RWPE2 (cell line): ENCODE measurements at regions not wholly inside any gene's neighbourhood (a gene's known extent, or its start where the extent isn't known, plus 50 kb on each side); places are given as distances from the start of the nearest gene placed in this dataset.

Source experiments
- ATAC-seq: fragments of 200-7000 bp; cut with Tn5 transposase; 3 replicates; pipeline ENCODE4 v1.9.1; 2021; ENCODE audit warnings: low read depth
- DNase-seq: peaks from one replicate; pipeline ENCODE4 v3.0.0-alpha.2; 2020; ENCODE audit warnings: low spot score
- H3K27ac ChIP-seq: fragments of 450-650 bp; 2 replicates; pipeline ENCODE4 v1.5.1; 2017; ENCODE audit warnings: mild to moderate bottlenecking; ENCODE audit not compliant: poor library complexity, severe bottlenecking
- H3K27me3 ChIP-seq: fragments of 250-450 bp; sonication (Bioruptor Pico); 2 replicates; pipeline ENCODE4 v1.5.1; 2021; ENCODE audit warnings: mild to moderate bottlenecking, moderate library complexity; ENCODE audit not compliant: insufficient read depth, poor library complexity, severe bottlenecking
- H3K36me3 ChIP-seq: fragments of 250-450 bp; sonication (Bioruptor Pico); 2 replicates; pipeline ENCODE4 v1.5.1; 2020; ENCODE audit warnings: low read depth, mild to moderate bottlenecking, moderate library complexity
- H3K4me1 ChIP-seq: fragments of 250-450 bp; sonication (Bioruptor Pico); 2 replicates; pipeline ENCODE4 v1.5.1; 2021; ENCODE audit warnings: mild to moderate bottlenecking, moderate library complexity; ENCODE audit not compliant: insufficient read depth, poor library complexity, severe bottlenecking
- H3K4me3 ChIP-seq: fragments of 250-450 bp; sonication (Bioruptor Pico); 2 replicates; pipeline ENCODE4 v1.5.1; 2021; ENCODE audit warnings: mild to moderate bottlenecking, moderate library complexity; ENCODE audit not compliant: severe bottlenecking
- H3K9me3 ChIP-seq: fragments of 250-450 bp; sonication (Bioruptor Pico); 2 replicates; pipeline ENCODE4 v1.5.1; 2021; ENCODE audit warnings: mild to moderate bottlenecking, moderate library complexity; ENCODE audit not compliant: severe bottlenecking
- CTCF ChIP-seq: fragments of 450-650 bp; IDR thresholded peaks from one replicate; pipeline ENCODE4 v1.5.1; 2017; ENCODE audit warnings: mild to moderate bottlenecking, moderate library complexity; ENCODE audit not compliant: poor library complexity, severe bottlenecking

DNA sequence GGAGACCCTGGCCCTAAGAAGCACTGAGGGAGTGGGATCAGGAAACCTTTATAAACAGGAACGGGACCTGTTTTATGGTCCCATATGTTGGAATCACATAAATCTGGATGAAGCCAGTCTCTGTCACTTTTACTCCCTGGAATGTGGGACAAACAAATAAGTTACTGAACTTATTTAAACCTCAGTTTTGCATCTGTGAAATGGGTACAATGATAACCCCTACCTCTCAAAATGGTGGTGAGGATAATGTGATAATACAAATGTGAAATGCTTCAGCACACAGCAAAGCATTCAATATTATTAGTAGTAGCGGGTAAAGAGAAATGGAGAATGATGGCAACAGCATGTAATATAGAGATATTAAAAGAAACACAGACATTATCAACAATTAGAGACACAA, 298.9 kb downstream of the ZSWIM6 start:
- Histone ChIP-seq H3K4me3 (no peak overlapping the region), H3K27me3 (no peaks in the 10 kb centered on the region), H3K27ac (no peak overlapping the region), H3K36me3 (no peaks in the 10 kb centered on the region), H3K9me3 (no peaks in the 10 kb centered on the region), H3K4me1 (no peaks in the 10 kb centered on the region)
- DNase-seq (no peak), ATAC-seq (no peak)
- TF ChIP-seq CTCF = no peak

- Histone ChIP-seq H3K27ac (no peak overlapping the region), H3K27me3 (no peaks in the 10 kb centered on the region), H3K4me1 (no peaks in the 10 kb centered on the region), H3K36me3 (no peaks in the 10 kb centered on the region), H3K9me3 (no peaks in the 10 kb centered on the region), H3K4me3 (no peak overlapping the region)
- TF ChIP-seq CTCF = no peak
- DNase-seq = no peak
- no peak for ATAC-seq
Measured at GRCh38 chr5:61631438-61631941, 299.4 kb downstream of the ZSWIM6 start.

- ATAC-seq = no peak
- no peak for TF ChIP-seq CTCF
- H3K4me1 ChIP-seq = no peaks in the 10 kb centered on the region
- H3K27ac ChIP-seq = no peak overlapping the region
- no peaks in the 10 kb centered on the region for H3K27me3 ChIP-seq
- H3K36me3 ChIP-seq = no peaks in the 10 kb centered on the region
- H3K4me3 ChIP-seq = no peak overlapping the region
- H3K9me3 ChIP-seq = no peaks in the 10 kb centered on the region
- DNase-seq = no peak
Measured at GRCh38 chr5:61632064-61632463, 300.0 kb downstream of the ZSWIM6 start.

DNA sequence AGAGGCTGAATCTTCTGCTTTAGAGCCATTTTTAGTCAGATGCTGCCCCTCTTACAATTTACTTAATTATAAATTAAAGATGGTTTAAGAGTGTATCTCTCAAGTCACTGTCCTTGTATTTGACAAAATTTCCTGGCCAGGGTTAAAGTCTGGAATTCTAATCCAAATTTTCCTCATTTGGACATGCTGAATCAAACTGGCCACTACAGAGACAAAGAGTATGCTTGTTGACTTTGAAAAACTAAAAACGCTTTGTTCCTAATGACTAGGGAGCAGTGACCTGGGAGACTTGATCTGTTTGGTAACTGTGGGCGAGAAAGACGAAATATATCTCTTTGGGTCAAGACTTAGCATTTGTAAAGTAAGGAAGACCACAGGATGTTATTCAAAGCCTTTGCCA, 303.2 kb downstream of the ZSWIM6 start:
- H3K27me3 ChIP-seq = no peaks in the 10 kb centered on the region
- no peaks in the 10 kb centered on the region for H3K36me3 ChIP-seq
- no peak overlapping the region for H3K27ac ChIP-seq
- DNase-seq (no peak), ATAC-seq (no peak)
- peaks cover 2% of the 10 kb centered on the region for H3K4me1 ChIP-seq
- no peak for TF ChIP-seq CTCF
- no peak overlapping the region for H3K4me3 ChIP-seq
- no peaks in the 10 kb centered on the region for H3K9me3 ChIP-seq

DNA sequence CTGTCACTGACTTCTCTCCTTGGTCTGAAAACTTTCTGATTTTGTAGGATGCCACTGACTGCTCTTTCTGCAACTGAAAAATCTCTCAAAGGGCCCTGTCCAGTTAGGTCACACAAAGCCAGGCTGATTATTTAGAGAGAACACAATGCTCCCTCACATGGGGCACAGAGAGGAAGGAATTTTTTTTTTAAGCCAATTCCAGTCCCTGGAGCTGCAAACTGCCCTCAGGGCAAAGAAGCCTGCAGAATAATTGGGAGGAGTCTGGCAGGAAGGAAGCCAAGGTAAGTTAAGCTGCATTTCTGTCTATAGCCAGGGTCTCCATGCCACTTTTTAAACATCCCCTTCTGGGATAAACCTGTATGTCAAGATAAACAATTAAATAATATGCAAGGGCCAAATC, 305.5 kb downstream of the ZSWIM6 start:
- ATAC-seq = 0 out of 3 replicates have a peak, but pooled peaks have one; percentile 37
- TF ChIP-seq CTCF = no peak

More for the DNA sequence above, 305.5 kb downstream of the ZSWIM6 start:
- Histone ChIP-seq H3K36me3 (no peaks in the 10 kb centered on the region), H3K9me3 (no peaks in the 10 kb centered on the region), H3K27me3 (no peaks in the 10 kb centered on the region), H3K4me3 (no peak overlapping the region), H3K4me1 (peaks cover 8% of the 10 kb centered on the region), H3K27ac (no peak overlapping the region)
- no peak for DNase-seq
